Panc1 (cell line): ENCODE measurements at regions not wholly inside any gene's neighbourhood (a gene's known extent, or its start where the extent isn't known, plus 50 kb on each side); places are given as distances from the start of the nearest gene placed in this dataset.

Experiments used
- ATAC-seq: fragments of 200-7000 bp; cut with Tn5 transposase; 2 replicates; pipeline ENCODE4 v1.9.1; 2020; ENCODE audit warnings: mild to moderate bottlenecking, moderate library complexity
- BruUV-seq: library from RNA; stranded (reverse); fragments of 400-500 nt; replicated peaks from 2 replicates; lab custom pipeline; 2021; lab: Mats Ljungman, UMichigan
- CTCF ChIA-PET: fragments of 300-600 bp; sonication (Branson Sonifier 250); formaldehyde crosslinking; loops from one replicate; lab custom pipeline; 2022; ENCODE audit warnings: antibody characterized with exemption; lab: Charles Lee
- POLR2A ChIA-PET: fragments of 300-600 bp; sonication (Branson Sonifier 250); formaldehyde crosslinking; loops from one replicate; lab custom pipeline; 2022; ENCODE audit warnings: antibody characterized with exemption; lab: Charles Lee
- DNase-seq: peaks from one replicate; pipeline ENCODE4 v3.0.0-alpha.2; 2010; ENCODE audit warnings: low read depth, low spot score
- H3K27ac ChIP-seq: 2 replicates; pipeline ENCODE4 v1.5.1; 2011; ENCODE audit warnings: mild to moderate bottlenecking, low read length, inconsistent platforms
- H3K27me3 ChIP-seq: fragments of 200-500 bp; sonication (Bioruptor generic); 2 replicates; pipeline ENCODE4 v1.6.0; 2014; ENCODE audit warnings: low read length, inconsistent platforms; ENCODE audit not compliant: control insufficient read depth, insufficient read depth
- H3K36me3 ChIP-seq: fragments of 200-500 bp; sonication (Bioruptor generic); 2 replicates; pipeline ENCODE4 v1.5.1; 2014; ENCODE audit warnings: inconsistent platforms, mild to moderate bottlenecking, low read length, moderate library complexity; ENCODE audit not compliant: control insufficient read depth, insufficient read depth
- H3K4me1 ChIP-seq: 2 replicates; pipeline ENCODE4 v1.5.1; 2011; ENCODE audit warnings: inconsistent platforms, mild to moderate bottlenecking, low read length, moderate library complexity; ENCODE audit not compliant: control insufficient read depth, insufficient read depth
- H3K4me3 ChIP-seq, 2 experiments: 2 replicates each; pipeline ENCODE4 v1.5.1; 2011 to 2012; ENCODE audit warnings: low read depth in 2 of 2, low read length in 2 of 2, mild to moderate bottlenecking in 2 of 2, inconsistent platforms in 1 of 2, moderate library complexity in 1 of 2
- H3K9me3 ChIP-seq: fragments of 200-500 bp; sonication (Bioruptor generic); 2 replicates; pipeline ENCODE4 v1.5.1; 2014; ENCODE audit warnings: low read depth, mild to moderate bottlenecking, inconsistent platforms, low read length, moderate library complexity; ENCODE audit not compliant: control insufficient read depth, insufficient read depth
- POLR2AphosphoS5 ChIP-seq: IDR thresholded peaks from 2 replicates; pipeline ENCODE4 v1.6.1; 2012; ENCODE audit warnings: mild to moderate bottlenecking, low read depth, low read length, moderate library complexity
- SIN3A ChIP-seq: IDR thresholded peaks from 2 replicates; pipeline ENCODE4 v1.6.1; 2012; ENCODE audit warnings: low read depth, mild to moderate bottlenecking, low read length, moderate library complexity, borderline replicate concordance; ENCODE audit not compliant: insufficient read depth
- TCF7L2 ChIP-seq: IDR thresholded peaks from 2 replicates; pipeline ENCODE4 v1.6.1; 2011; ENCODE audit warnings: mild to moderate bottlenecking, low read depth, low read length, inconsistent platforms
- in situ Hi-C: cut with HindIII; loops from 2 replicates; pipeline ENCODE4 v1.10.0; 2016; ENCODE audit warnings: low sequenced_read_pairs, low pct_unique_long_range_greater_than_20kb
- intact Hi-C: fragments of 100-400 bp; cut with micrococcal nuclease; formaldehyde crosslinking; loops from one replicate; pipeline ENCODE4 v1.10.0; 2022; ENCODE audit not compliant: unreplicated experiment
- TF ChIP-seq, protein P1 (sequence below): fragments of 450-650 bp; IDR thresholded peaks from 2 replicates; pipeline ENCODE4 v1.5.1; 2017; ENCODE audit warnings: mild to moderate bottlenecking
- TF ChIP-seq, protein P2 (sequence below), 2 experiments: IDR thresholded peaks; 2 replicates each; pipeline ENCODE4 v1.6.1; 2011 to 2012; ENCODE audit warnings: low read depth in 2 of 2, control low read depth in 1 of 2, low read length in 1 of 2, mild to moderate bottlenecking in 1 of 2, moderate library complexity in 1 of 2; ENCODE audit not compliant: insufficient read depth in 1 of 2

DNA sequence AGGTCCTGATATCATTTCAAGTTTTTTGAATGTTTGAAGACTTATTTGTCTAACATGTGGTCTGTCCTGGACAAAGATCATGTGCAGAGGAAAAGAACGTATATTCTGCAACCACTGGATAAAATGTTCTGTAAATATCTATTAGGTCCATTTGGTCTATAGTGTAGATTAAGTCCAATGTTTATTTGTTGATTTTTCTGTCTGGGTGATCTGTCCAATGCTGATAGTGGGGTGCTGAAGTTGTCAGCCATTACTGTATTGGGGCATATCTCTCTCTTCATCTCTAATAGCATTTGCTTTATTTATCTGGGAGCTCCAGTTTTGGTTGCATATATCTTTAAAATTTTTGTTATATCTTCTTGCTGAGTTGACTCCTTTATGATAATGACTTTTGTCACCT is 258.4 kb upstream of the CITED2 start:
- intact Hi-C loops, result no loop called here
- CTCF ChIA-PET, result no interaction called here
- H3K4me3 ChIP-seq, result no peak overlapping the region
- TF ChIP-seq SIN3A (no peak), POLR2AphosphoS5 (no peak), TCF7L2 (no peak)
- TF ChIP-seq, protein P1, sequence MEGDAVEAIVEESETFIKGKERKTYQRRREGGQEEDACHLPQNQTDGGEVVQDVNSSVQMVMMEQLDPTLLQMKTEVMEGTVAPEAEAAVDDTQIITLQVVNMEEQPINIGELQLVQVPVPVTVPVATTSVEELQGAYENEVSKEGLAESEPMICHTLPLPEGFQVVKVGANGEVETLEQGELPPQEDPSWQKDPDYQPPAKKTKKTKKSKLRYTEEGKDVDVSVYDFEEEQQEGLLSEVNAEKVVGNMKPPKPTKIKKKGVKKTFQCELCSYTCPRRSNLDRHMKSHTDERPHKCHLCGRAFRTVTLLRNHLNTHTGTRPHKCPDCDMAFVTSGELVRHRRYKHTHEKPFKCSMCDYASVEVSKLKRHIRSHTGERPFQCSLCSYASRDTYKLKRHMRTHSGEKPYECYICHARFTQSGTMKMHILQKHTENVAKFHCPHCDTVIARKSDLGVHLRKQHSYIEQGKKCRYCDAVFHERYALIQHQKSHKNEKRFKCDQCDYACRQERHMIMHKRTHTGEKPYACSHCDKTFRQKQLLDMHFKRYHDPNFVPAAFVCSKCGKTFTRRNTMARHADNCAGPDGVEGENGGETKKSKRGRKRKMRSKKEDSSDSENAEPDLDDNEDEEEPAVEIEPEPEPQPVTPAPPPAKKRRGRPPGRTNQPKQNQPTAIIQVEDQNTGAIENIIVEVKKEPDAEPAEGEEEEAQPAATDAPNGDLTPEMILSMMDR, result no peak
- TF ChIP-seq, protein P2, sequence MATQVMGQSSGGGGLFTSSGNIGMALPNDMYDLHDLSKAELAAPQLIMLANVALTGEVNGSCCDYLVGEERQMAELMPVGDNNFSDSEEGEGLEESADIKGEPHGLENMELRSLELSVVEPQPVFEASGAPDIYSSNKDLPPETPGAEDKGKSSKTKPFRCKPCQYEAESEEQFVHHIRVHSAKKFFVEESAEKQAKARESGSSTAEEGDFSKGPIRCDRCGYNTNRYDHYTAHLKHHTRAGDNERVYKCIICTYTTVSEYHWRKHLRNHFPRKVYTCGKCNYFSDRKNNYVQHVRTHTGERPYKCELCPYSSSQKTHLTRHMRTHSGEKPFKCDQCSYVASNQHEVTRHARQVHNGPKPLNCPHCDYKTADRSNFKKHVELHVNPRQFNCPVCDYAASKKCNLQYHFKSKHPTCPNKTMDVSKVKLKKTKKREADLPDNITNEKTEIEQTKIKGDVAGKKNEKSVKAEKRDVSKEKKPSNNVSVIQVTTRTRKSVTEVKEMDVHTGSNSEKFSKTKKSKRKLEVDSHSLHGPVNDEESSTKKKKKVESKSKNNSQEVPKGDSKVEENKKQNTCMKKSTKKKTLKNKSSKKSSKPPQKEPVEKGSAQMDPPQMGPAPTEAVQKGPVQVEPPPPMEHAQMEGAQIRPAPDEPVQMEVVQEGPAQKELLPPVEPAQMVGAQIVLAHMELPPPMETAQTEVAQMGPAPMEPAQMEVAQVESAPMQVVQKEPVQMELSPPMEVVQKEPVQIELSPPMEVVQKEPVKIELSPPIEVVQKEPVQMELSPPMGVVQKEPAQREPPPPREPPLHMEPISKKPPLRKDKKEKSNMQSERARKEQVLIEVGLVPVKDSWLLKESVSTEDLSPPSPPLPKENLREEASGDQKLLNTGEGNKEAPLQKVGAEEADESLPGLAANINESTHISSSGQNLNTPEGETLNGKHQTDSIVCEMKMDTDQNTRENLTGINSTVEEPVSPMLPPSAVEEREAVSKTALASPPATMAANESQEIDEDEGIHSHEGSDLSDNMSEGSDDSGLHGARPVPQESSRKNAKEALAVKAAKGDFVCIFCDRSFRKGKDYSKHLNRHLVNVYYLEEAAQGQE (IDR thresholded peaks at IDR 0.05; ENCODE audit: insufficient read depth in 1 of 2, low read depth in 2 of 2, low read length in 1 of 2), result no peak
- POLR2A ChIA-PET, result no interaction called here
- no peaks in the 10 kb centered on the region for H3K9me3 ChIP-seq
- no TSS peak for BruUV-seq
- H3K4me1 ChIP-seq, result no peaks in the 10 kb centered on the region
- in situ Hi-C loops, result no loop called here
- H3K27ac ChIP-seq, result no peak overlapping the region
- H3K27me3 ChIP-seq, result no peaks in the 10 kb centered on the region
- DNase-seq, result no peak
- H3K36me3 ChIP-seq, result no peaks in the 10 kb centered on the region
- no peak for ATAC-seq

DNA sequence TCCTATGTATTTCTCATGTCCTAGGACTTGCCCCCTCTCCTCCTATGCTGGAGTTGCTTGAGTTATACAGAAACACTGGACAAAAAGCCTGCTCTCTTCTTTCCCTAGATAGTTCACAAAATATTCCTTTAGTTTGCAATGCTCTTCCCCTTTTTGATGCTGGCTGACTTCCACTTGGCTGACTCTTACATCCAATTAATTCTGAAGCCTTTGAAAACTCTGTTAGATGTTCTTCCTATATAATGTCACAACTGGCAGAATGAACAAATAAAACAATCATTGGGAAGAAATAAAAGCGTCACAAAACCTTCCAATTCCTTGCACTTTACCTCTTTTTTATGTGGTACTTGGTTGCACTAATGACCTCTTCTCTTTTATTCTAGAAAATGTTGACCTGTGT is 253.8 kb upstream of the CITED2 start:
- no TSS peak for BruUV-seq
- Histone ChIP-seq H3K27me3 (no peaks in the 10 kb centered on the region), H3K36me3 (no peaks in the 10 kb centered on the region), H3K27ac (peak overlapping the region; percentile 26; the same call in 1 of the 2 replicates), H3K4me3 (no peak overlapping the region), H3K9me3 (no peaks in the 10 kb centered on the region), H3K4me1 (no peaks in the 10 kb centered on the region)
- POLR2A ChIA-PET, result no interaction called here
- ATAC-seq (no peak), DNase-seq (no peak)
- TF ChIP-seq, protein P1, result no peak
- TF ChIP-seq POLR2AphosphoS5, result no peak
- TF ChIP-seq SIN3A, result no peak
- TF ChIP-seq TCF7L2, result no peak
- CTCF ChIA-PET, result no interaction called here
- in situ Hi-C loops, result no loop called here
- intact Hi-C loops, result no loop called here
